Spleen (tissue), 7 donors: ENCODE measurements at regions not wholly inside any gene's neighbourhood (a gene's known extent, or its start where the extent isn't known, plus 50 kb on each side); places are given as distances from the start of the nearest gene placed in this dataset.

Experiments
- CTCF ChIP-seq, 11 experiments: fragments of 200-600 bp in 7 of 11; fragments of 450-650 bp in 4 of 11; sonication (generic) in 4 of 11; IDR thresholded peaks in 8 of 11; conservative IDR thresholded peaks in 3 of 11; 1 replicate in 7 of 11; 2 replicates in 4 of 11; pipeline versions ENCODE4 v1.4.0 to v1.8.0; 2016 to 2021; ENCODE audit warnings: antibody characterized with exemption in 11 of 11, inconsistent platforms in 4 of 11, mild to moderate bottlenecking in 1 of 11
- POLR2A ChIP-seq, 3 donors: fragments of 450-650 bp; IDR thresholded peaks; one replicate each; pipeline ENCODE4 v1.5.1; 2017; ENCODE audit warnings: antibody characterized with exemption in 3 of 3, mild to moderate bottlenecking in 1 of 3
- POLR2AphosphoS5 ChIP-seq, 3 donors: sonication (generic); formaldehyde crosslinking; IDR thresholded peaks; one replicate each; pipeline ENCODE4 v1.5.1; 2017; ENCODE audit warnings: antibody characterized with exemption in 3 of 3
- donor health status: DM: no; HTN: no; CAD: no; lungs with moderate emphysema.
- donor health status: DM: no; HTN: no; CAD: no.
- donor health status: DM: no; HTN: no; CAD: no.

- no peak for TF ChIP-seq CTCF (IDR thresholded peaks at IDR 0.05 in 8 of 11, conservative IDR thresholded peaks at IDR 0.05 in 3 of 11)
- no peak for TF ChIP-seq POLR2A (IDR thresholded peaks at IDR 0.05)
- no peak for TF ChIP-seq POLR2AphosphoS5 (IDR thresholded peaks at IDR 0.05)
Observed at GRCh38 chr15:35616498-35617271, 70.7 kb upstream of the DPH6 start.
